SW 1271 (cell line): ENCODE measurements at regions not wholly inside any gene's neighbourhood (a gene's known extent, or its start where the extent isn't known, plus 50 kb on each side); places are given as distances from the start of the nearest gene placed in this dataset.

Source experiments
- DNase-seq, 2 experiments: peaks; one replicate each; lab custom pipeline; 2025; lab: John Stamatoyannopoulos, UW

DNA sequence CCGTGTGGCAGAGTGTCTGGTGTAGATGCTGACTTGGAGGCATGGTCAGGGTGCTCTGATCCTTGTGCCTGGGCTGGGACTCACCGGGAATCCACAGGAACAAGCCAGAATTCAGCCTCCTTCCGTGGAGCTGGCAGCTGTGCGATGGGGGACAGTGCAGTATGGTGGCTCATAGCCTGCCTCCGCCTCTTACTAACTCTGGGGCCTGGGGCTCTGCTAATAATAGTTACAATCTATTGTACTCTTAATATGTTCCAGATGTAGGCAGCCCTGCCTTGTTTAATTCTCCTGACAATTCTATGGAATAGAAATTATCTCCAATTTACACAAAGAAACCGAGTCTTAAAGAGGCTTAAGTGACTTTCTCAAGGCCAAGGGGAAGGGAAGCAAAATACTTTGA is 77.6 kb downstream of the PCDH1 start:
- no peak for DNase-seq

GRCh38 chr5:141799507-141800167 is 78.6 kb downstream of the PCDH1 start:
- no peak for DNase-seq

- no peak for DNase-seq
These were observed 80.8 kb downstream of the PCDH1 start for GRCh38 chr5:141797425-141797824.

GRCh38 chr5:141795421-141795820 is 82.8 kb downstream of the PCDH1 start:
- DNase-seq = no peak

DNA sequence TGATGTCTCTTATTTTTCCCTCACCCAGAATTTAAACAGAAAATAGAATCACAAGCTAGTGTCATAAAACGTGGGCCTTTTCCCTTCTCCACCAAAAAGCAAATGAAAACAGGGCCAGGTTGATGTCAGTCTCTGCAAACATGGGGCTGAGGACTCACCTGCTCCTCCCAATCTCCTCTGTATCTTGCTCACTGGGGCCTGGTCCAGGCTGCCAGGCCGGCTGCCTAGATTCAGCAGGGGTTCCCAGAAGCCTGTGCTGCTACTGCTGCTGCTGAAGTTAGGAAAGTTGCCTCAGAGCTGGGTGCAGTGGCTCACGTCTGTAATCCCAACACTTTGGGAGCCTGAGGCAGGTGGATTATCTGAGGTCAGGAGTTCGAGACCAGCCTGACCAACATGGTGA is 84.3 kb downstream of the PCDH1 start:
- no peak for DNase-seq

DNA sequence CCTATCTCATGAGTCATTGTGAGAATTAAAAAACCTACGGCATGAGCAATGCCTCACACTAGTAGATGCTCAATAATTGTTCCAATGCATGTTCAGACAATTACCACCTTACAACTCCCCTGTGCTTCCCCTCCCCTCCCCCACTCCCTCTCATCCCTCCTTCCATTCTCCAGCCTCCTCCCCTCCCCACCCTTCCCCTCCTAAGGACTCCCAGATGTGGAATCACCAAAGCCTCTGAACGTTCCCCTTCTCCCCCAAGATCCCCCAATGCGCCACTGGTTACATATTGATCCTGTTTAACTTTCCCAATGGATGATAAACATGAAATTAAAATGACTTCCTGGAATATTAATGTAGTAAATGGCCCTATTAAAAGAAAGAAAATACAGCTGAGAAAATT is 84.8 kb downstream of the PCDH1 start:
- DNase-seq = no peak

- DNase-seq = no peak
These were observed 87.6 kb downstream of the PCDH1 start for GRCh38 chr5:141790630-141791029.

DNA sequence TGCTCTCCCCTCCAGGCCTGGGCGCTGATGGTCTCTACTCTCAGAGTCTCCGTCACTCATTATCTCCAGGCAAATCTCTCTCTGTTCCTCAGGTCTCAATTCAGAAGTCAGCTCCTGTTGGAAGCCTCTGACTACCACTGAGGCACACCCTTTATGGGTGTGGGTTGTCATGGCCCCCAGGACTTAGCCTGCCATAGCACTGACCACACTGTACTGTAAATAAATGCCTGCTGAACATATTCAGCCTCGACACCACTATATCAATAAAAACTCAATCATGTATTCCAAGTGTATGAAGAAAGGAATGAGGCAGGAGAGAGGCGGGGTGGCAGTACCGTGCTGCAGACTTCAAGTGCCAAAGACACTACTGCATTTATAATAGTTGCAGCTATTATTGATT is 88.9 kb downstream of the PCDH1 start:
- no peak for DNase-seq

GRCh38 chr5:141788296-141788970 is 89.8 kb downstream of the PCDH1 start:
- DNase-seq = no peak

DNA sequence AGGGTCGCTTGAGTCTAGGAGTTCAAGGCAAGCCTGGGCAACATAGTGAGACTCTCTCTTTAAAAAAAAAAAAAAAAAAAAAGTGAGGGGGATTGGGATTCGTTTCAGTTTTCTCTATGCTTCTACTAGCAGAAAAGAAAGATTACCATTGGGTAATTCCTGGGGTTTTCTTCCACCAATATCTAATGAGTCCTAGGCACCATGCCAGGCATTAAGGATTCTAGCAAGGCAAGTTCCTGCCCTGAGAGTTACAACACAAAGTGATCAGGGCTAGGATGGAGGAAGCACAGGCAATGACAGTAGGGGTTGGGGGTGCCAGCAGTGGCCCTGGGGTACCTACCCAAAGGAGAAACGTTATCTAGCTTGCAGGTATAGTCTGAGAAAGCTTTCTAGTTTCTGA is 90.8 kb downstream of the PCDH1 start:
- DNase-seq = no peak

- no peak for DNase-seq
These were observed 91.5 kb downstream of the PCDH1 start for GRCh38 chr5:141786700-141787099.

- DNase-seq = no peak
These were observed 92.5 kb downstream of the PCDH1 start for GRCh38 chr5:141785711-141786110.

DNA sequence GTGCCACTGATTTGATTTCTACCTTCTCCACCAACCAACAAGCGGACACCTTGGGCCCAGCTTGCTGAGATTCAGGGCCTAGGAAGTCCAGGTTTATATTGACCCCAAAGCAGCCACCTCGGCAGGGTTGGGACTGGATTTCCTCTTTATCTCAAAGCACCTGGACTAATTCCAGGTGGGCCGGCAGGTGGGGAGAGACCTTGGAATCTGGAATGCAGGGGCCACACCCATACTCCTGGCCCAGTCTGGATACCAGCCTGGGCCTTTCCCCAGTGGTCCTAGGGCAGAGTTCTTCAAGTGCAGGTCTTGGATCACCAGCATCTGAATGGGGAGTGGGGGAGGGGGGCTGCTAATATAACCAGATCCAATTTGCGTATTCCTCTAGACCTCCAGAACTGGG is 93.1 kb downstream of the PCDH1 start:
- DNase-seq = no peak

GRCh38 chr5:141784529-141784928 is 93.7 kb downstream of the PCDH1 start:
- no peak for DNase-seq

- DNase-seq = no peak
These were observed 94.3 kb downstream of the PCDH1 start for GRCh38 chr5:141783947-141784296.

- no peak for DNase-seq
These were observed 94.9 kb downstream of the PCDH1 start for GRCh38 chr5:141783005-141783946.

DNA sequence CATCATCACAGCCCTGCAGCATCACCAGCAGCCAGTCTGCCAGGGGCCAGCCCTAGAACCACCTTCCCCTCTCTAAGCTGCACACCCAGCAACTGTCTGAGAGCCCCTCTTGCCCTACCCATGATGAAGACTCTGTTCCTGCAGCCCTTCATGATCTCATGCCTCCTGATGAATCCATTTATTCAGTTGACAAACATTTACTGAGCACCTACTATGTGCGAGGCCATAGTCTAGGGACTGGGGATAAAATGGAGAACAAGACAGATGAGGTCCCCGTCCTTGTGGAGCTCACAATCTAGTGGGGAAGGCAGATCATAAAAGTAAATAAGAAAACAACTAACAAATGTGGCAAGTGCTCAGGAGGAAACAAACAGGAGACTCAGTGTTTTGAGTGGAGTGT is 96.3 kb downstream of the PCDH1 start:
- DNase-seq = no peak

GRCh38 chr5:141780952-141781781 is 97.0 kb downstream of the PCDH1 start:
- no peak for DNase-seq

GRCh38 chr5:141780240-141780951 is 97.8 kb downstream of the PCDH1 start:
- DNase-seq = no peak

- DNase-seq = no peak
These were observed 97.5 kb upstream of the ARAP3 start for GRCh38 chr5:141779503-141779973.

GRCh38 chr5:141778683-141779082 is 96.7 kb upstream of the ARAP3 start:
- no peak for DNase-seq
